Lung (tissue), 11 donors: ENCODE measurements at regions not wholly inside any gene's neighbourhood (a gene's known extent, or its start where the extent isn't known, plus 50 kb on each side); places are given as distances from the start of the nearest gene placed in this dataset.

Experiments used
- ATAC-seq: fragments of 200-7000 bp; cut with Tn5 transposase; one replicate; pipeline ENCODE4 v1.9.1; 2020; ENCODE audit warnings: moderate number of reproducible peaks; ENCODE audit not compliant: insufficient read depth, low FRiP score
- DNase-seq, 3 donors: peaks; one replicate each; pipeline ENCODE4 v3.0.0-alpha.2; 2013 to 2017
- H3K27ac ChIP-seq, 2 donors: one replicate each; pipeline ENCODE4 v1.5.1; 2013; ENCODE audit warnings: mild to moderate bottlenecking in 2 of 2, moderate library complexity in 2 of 2, control low read depth in 1 of 2, inconsistent platforms in 1 of 2, low read depth in 1 of 2, low read length in 1 of 2
- H3K27me3 ChIP-seq, 3 donors: one replicate each; pipeline ENCODE4 v1.5.1; 2013; ENCODE audit warnings: low read length in 2 of 3; ENCODE audit not compliant: control insufficient read depth in 3 of 3, insufficient read depth in 3 of 3
- H3K36me3 ChIP-seq, 4 donors: one replicate each; pipeline ENCODE4 v1.5.1; 2013; ENCODE audit warnings: low read length in 4 of 4, mild to moderate bottlenecking in 1 of 4, moderate library complexity in 1 of 4; ENCODE audit not compliant: control insufficient read depth in 4 of 4, insufficient read depth in 4 of 4
- H3K4me1 ChIP-seq, 5 donors: one replicate each; pipeline ENCODE4 v1.5.1; 2013; ENCODE audit warnings: low read length in 5 of 5, mild to moderate bottlenecking in 2 of 5, moderate library complexity in 1 of 5; ENCODE audit not compliant: control insufficient read depth in 5 of 5, insufficient read depth in 5 of 5
- H3K4me3 ChIP-seq: one replicate; pipeline ENCODE4 v1.5.1; 2013; ENCODE audit warnings: mild to moderate bottlenecking, control low read depth, moderate library complexity
- H3K9ac ChIP-seq, 2 donors: one replicate each; pipeline ENCODE4 v1.5.1; 2013; ENCODE audit warnings: low read length in 2 of 2, control low read depth in 1 of 2; ENCODE audit not compliant: insufficient read depth in 1 of 2
- H3K9me3 ChIP-seq, 4 donors: one replicate each; pipeline ENCODE4 v1.5.1; 2013; ENCODE audit warnings: low read length in 3 of 4, mild to moderate bottlenecking in 1 of 4, moderate library complexity in 1 of 4; ENCODE audit not compliant: control insufficient read depth in 4 of 4, insufficient read depth in 3 of 4
- CTCF ChIP-seq: IDR thresholded peaks from 2 replicates; pipeline ENCODE4 v1.5.1; 2012; ENCODE audit warnings: mild to moderate bottlenecking; ENCODE audit errors: control extremely low read depth, extremely low read depth
- WGBS, 2 donors: extraction: QIAGEN DNeasy Blood & Tissue Kit; methylation state at CpG; one replicate each; pipeline ENCODE4 v1.1.7; 2013; 5-methylcytosine and 5-hydroxymethylcytosine counted together
- donor health status: control.
- donor health status: control.
- donor health status: Bipolar disorder and iron deficiency.
- donor health status: healthy.
- donor health status: DM: yes; HTN: yes; CAD: no.

- H3K27me3 ChIP-seq: no peaks in the 10 kb centered on the region
- H3K4me1 ChIP-seq: peaks cover 0 to 5% (median 4%) of the 10 kb centered on the region in 5 donors
- 79 to 83% methylated on average over 5 of the region's 5 CpGs for WGBS, 2 donors
- H3K4me3 ChIP-seq: no peak overlapping the region
- ATAC-seq (no peak), DNase-seq (peak in 1 of 3 donors; percentile 30)
- no peak overlapping the region for H3K27ac ChIP-seq
- no peak for TF ChIP-seq CTCF
- H3K9ac ChIP-seq: no peak overlapping the region
- H3K36me3 ChIP-seq: no peaks in the 10 kb centered on the region
- no peaks in the 10 kb centered on the region for H3K9me3 ChIP-seq
Measured at GRCh38 chr2:48235076-48235475, 79.4 kb upstream of the FOXN2 start.

- H3K36me3 ChIP-seq: no peaks in the 10 kb centered on the region
- ATAC-seq: no peak
- H3K27ac ChIP-seq: no peak overlapping the region
- no peak for TF ChIP-seq CTCF
- no peaks in the 10 kb centered on the region for H3K9me3 ChIP-seq
- H3K4me1 ChIP-seq: peaks cover 0 to 5% (median 4%) of the 10 kb centered on the region in 5 donors
- 78% methylated on average over 4 of the region's 4 CpGs for WGBS, 2 donors
- no peak for DNase-seq
- no peak overlapping the region for H3K9ac ChIP-seq
- H3K4me3 ChIP-seq: no peak overlapping the region
- no peaks in the 10 kb centered on the region for H3K27me3 ChIP-seq
Measured at GRCh38 chr2:48238381-48238780, 76.1 kb upstream of the FOXN2 start.

GRCh38 chr2:48240912-48241311 is 73.6 kb upstream of the FOXN2 start:
- H3K4me1 ChIP-seq: peaks cover 0 to 2% (median 0%) of the 10 kb centered on the region in 5 donors
- no peak overlapping the region for H3K9ac ChIP-seq
- ATAC-seq (no peak), DNase-seq (no peak)
- H3K9me3 ChIP-seq: no peaks in the 10 kb centered on the region
- H3K4me3 ChIP-seq: no peak overlapping the region
- H3K27ac ChIP-seq: no peak overlapping the region
- no peaks in the 10 kb centered on the region for H3K27me3 ChIP-seq
- no peak for TF ChIP-seq CTCF
- 94 to 96% methylated on average over 9 of the region's 9 CpGs for WGBS, 2 donors
- no peaks in the 10 kb centered on the region for H3K36me3 ChIP-seq

- TF ChIP-seq CTCF: no peak
- no peak for ATAC-seq
- Histone ChIP-seq H3K4me1 (peaks cover 1 to 23% (median 12%) of the 10 kb centered on the region in 5 donors), H3K36me3 (no peaks in the 10 kb centered on the region), H3K9ac (no peak overlapping the region), H3K27ac (no peak overlapping the region), H3K9me3 (no peaks in the 10 kb centered on the region), H3K4me3 (no peak overlapping the region), H3K27me3 (no peaks in the 10 kb centered on the region)
- no peak for DNase-seq
- 93 to 95% methylated on average over 5 of the region's 5 CpGs for WGBS, 2 donors
Measured at GRCh38 chr2:48247206-48247605, 67.3 kb upstream of the FOXN2 start.
